K562 (cell line): ENCODE measurements at regions not wholly inside any gene's neighbourhood (a gene's known extent, or its start where the extent isn't known, plus 50 kb on each side); places are given as distances from the start of the nearest gene placed in this dataset. TPM values are rescaled to one million over a fixed set of nuclear protein-coding genes. Genes with fewer than 3 reads are reported as not detected.

Experiments
- microRNA-seq: library from miRNA; unstranded; fragments of <30 nt; microRNA quantifications from one replicate; pipeline ENCODE4, GENCODE V29; 2018; ENCODE audit warnings: borderline microRNAs expressed
- small RNA-seq: library from RNA; depleted of rRNA; stranded (forward); fragments of <200 nt; gene quantifications from one replicate; pipeline ENCODE3, GENCODE V24; 2014

Small RNAs in the stretch of these regions (microRNA-seq; reads per million reads assigned to microRNA genes)
- gene MIR7702: not detected

Small RNAs in the stretch of these regions (small RNA-seq; reads per million reads assigned to genes)
- gene MIR7702 (not detected), gene RNY4P18 (0.15 reads per million)
